GM21786 (cell line): ENCODE measurements at regions not wholly inside any gene's neighbourhood (a gene's known extent, or its start where the extent isn't known, plus 50 kb on each side); places are given as distances from the start of the nearest gene placed in this dataset.

ENCODE experiments used
- ATAC-seq: cut with Tn5 transposase; IDR thresholded peaks from one replicate; pipeline ENCODE4 v1.9.1; 2021; ENCODE audit not compliant: unreplicated experiment

- ATAC-seq = no peak
These were observed 1454.1 kb downstream of the UQCRFS1 start for GRCh38 chr19:27758626-27759505.

DNA sequence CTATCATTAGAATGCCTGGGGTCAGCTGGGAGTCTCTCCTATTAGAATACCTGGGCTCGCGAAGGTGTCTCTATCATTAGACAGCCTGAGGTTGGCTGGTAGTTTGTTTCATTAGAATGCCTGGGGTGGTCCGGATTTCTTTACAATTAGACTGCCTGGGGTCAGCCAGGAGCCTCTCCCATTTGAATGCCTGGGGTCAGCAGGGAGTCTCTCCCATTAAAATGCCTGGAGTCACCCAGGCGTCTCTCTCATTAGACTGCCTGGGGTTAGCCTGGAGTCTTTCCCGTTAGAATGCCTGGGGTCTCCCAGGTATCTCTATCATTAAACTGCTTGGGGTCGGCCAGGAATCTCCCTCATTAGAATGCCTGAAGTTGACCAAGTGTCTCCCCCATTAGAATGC, 1458.3 kb downstream of the UQCRFS1 start:
- no peak for ATAC-seq

- no peak for ATAC-seq
These were observed 1459.3 kb downstream of the UQCRFS1 start for GRCh38 chr19:27753622-27754021.

- no peak for ATAC-seq
These were observed 1460.3 kb downstream of the UQCRFS1 start for GRCh38 chr19:27752530-27753184.

DNA sequence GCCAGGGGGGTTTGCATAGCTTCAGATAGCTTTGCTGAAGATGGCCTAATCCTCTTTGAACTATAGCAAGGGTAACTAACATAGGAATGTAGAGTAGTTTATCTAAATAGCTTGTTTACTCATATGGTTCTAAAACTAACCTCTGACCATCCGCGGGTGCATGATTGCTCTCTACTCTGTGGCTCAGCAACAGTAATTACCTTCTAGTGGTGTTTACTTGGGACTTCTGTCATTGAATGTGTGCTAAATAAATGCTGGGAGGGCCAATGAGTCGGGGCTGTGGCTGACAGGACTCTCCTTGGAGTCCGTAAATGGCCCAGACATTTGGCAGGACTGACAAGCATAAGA, 1461.9 kb downstream of the UQCRFS1 start:
- ATAC-seq = no peak

DNA sequence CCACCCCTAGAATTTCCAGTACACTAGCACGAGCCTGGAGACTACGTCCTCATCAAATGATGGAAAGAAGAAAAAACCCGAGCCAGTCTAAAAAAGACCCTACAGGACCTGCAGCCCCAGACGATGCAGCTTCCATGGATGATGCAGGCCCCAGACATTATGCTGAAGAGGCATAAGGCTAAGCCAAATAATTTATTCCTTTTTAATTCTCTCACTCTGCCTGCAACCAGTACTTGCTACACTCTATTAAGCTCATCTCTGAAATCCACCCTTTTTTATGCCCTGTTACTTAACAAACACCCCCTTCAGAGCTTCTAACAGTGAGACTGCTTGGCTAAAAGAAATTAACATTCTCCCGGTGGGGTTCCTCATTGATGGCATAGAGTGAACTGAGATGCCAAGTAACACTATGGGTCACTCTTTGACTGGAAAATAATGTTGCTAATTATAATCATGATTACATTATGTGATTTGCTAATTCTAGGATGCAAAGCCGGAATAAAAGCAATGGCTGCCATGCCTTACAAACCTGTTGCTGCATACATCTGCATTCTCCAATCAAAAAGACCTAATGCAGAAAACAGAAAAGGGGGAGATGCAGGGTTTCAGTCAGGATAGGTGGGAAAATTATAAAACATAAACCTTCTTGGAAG, 1462.4 kb downstream of the UQCRFS1 start:
- ATAC-seq = no peak

DNA sequence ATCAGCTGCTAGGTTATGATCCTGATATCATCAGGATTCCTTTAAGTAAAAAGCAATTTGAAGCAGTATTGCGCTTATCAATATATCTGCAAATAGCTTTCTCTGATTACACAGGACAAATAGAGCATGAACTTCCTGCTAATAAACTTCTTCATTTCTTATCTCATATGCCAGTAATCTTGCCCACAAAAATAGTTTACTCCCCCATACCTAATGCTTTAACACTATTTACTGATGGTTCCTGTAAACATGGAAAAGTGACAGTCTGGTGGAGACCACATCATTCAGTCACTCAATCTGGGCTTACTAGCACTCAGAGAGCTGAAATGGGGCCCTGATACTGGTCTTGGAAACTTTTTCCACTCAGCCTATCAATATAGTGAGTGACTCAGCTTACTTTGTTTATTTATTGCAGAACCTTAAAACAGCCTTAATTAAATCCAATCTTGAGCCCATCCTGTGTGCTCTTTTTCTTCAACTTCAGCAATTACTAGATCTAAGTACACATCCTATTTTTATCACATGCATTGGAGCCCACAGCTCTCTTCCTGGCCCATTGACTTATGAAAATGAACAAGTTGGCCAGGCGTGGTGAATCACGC, 1464.3 kb downstream of the UQCRFS1 start:
- no peak for ATAC-seq

- no peak for ATAC-seq
These were observed 1466.1 kb downstream of the UQCRFS1 start for GRCh38 chr19:27746691-27747380.

- ATAC-seq = no peak
These were observed 1466.9 kb downstream of the UQCRFS1 start for GRCh38 chr19:27745978-27746542.

DNA sequence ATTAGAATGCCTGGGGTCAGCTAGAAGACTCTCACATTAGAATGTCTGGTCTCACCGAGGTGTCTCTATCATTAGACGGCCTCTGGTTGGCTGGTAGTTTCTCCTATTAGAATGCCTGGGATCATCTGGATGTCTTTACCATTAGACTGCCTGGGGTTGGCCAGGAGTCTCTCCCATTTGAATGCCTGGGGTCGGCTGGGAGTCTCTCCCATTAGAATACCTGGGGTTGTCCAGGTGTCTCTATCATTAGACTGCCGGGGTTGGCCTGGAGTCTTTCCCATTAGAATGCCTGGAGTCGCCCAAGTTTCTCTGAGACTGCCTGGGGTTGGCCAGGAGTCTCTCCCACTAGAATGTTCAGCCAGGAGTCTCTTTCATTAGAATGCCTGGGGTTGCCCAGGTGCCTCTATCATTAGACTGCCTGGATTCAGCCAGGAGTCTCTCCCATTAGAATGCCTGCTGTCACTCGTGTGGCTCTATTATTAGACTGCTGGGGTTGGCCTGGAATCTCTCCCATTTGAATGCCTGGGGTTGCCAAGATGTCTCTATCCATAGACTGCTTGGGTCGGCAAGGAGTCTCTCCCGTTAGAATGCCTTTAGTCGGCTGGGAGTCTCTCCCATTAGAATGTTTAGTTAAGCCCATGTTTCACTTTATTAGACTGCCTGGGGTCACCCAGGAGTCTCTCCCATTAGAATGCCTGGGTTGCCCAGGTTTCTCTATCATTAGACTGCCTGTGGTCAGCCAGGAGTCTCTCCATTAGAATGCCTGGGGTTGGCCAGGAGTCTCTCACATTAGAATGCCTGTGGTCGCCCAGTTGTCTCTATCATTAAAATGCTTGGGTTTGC, 1467.8 kb downstream of the UQCRFS1 start:
- ATAC-seq = no peak

DNA sequence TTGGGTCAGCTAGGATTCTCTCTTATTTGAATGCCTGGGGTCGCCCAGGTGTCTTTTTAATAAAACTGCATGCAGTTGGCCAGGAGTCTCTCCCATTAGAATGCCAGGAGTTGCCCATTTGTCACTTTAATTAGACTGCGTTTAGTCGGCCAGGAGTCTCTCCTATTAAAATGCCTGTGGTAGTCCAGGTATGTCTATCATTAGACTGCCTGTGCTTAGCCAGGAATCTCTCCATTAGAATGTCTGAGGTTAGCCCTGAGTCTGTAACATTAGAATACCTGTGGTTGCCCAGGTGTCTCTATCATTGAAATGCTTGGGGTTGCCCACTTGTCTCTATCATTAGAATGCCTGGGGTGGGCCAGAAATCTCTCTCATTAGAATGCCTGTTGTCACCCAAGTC, 1470.9 kb downstream of the UQCRFS1 start:
- no peak for ATAC-seq

DNA sequence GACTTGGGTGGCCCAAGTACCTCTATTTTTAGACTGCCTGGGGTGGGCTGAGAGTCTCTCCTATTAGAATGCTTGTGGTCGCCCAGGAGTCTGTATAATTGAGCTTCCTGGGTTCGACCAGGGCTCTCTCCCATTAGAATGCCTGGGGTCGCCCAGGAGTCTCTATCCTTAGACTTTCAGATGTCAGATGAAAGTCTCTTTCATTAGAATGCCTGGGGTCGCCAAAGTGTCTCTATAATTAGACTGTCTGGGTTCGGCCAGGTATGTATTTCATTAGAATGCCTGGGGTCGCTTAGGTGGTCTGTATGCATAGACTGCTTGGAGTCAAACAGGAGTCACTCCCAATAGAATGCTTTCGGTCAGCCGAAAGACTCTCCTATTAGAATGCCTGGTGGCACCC, 1471.7 kb downstream of the UQCRFS1 start:
- ATAC-seq = no peak

- no peak for ATAC-seq
These were observed 1472.6 kb downstream of the UQCRFS1 start for GRCh38 chr19:27740396-27740795.

DNA sequence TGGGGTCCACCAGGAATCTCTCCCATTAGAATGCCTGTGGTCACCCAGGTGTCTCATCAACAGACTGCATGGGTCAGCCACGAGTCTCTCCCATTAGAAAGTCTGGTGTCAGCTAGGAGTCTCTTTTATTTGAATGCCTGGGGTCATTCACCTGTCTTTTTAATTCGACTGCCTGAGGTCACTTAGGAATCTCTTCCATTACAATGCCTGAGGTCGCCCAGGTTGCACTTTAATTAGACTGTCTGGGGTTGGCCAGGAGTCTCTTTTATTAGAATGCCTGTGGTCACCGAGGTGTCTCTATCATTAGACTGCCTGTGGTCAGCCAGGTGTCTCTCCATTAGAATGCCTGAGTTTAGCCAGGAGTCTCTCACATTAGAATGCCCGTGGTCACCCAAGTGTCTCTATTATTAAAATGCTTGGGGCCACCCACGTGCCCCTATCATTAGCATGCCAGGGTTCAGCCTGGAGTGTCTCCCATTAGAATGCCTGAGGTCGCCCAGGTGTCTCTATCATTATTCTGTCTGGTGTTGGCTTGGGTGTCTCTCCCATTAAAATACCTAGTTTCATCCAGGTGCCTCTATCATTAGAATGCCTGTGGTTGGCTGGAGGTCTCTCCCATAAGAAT, 1474.3 kb downstream of the UQCRFS1 start:
- no peak for ATAC-seq

- no peak for ATAC-seq
These were observed 1476.7 kb downstream of the UQCRFS1 start for GRCh38 chr19:27736225-27736624.

DNA sequence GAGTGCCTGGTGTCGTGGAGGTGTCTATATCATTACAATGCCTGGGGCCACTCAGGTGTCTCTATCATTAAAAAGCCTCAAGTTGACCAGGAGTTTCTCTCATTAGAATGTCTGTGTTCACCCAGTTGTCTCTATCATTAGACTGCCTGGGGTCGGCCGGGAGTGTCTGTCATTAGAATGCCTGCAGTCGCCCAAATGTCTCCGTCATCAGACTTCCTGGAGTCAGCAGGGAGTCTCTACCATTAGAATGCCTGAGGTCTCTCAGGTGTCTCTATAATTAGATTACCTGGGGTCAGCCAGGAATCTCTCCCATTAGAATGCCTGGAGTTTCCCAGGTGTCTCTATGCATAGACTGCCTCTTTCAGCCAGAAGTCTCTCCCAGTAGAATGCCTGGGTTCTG, 1477.6 kb downstream of the UQCRFS1 start:
- ATAC-seq = no peak

DNA sequence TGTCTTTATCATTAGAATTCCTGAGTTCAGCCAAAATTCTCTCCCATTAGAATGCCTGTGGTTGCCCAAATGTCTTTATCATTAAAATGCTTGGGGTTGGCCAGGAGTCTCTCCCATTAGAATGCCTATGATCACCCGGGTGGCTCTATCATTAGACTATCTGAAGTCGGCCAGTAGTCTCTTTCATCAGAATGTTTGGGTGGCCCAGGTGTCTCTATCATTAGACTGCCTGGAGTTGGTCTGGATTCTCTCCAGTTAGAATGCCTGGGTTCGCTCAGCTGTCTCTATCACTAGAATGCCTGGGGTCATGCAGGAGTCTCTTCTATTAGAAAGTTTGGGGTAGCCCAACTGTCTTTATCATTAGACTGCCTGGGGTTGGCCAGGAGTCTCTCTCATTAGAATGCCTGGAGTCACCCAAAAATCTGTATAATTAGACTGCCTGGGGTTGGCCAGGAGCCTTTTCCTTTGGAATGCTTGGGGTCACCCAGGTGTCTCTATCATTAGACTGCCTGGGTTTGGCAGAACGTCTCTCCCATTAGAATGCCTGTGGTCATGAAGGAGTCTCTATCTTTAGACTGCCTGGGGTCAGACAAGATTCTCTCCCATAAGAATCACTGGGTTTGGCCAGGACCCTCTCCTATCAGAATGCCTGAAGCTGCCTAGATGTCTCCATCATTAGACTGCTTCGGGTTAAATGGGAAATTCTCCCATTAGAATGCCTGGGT, 1478.3 kb downstream of the UQCRFS1 start:
- no peak for ATAC-seq

DNA sequence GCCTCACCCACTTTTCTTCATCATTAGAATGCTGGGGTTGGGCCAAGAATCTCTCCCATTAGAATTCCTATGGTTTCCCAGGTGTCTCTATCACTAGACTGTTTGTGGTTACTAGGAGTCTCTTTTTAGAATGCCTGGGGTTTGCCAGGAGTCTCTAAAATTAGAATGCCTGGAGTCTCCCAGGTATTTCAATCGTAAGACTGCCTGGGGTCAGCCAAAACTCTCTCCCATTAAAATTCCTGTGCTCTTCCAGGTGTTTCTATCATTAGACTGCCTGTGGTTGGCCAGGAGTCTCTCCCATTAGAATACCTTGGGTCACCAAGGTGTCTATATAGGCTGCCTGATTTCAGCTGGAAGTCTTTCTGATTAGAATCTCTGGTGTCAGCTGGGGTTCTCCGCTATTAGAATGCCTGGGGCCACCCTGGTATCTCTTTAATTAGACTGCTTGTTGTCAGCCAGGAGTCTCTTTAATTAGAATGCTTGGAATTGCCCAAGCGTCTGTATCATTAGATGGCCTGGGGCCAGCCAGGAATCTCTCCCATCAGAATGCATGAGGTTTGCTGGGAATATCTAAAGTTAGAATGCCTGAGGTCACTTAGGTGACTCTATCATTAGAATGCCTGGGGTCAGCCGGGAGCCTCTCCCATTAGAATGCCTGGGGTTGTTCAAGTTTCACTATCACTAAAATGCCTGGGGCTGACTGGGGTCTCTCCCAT, 1479.2 kb downstream of the UQCRFS1 start:
- ATAC-seq = no peak
